Mesothelial cell of epicardium (in vitro differentiated cells): ENCODE measurements at regions not wholly inside any gene's neighbourhood (a gene's known extent, or its start where the extent isn't known, plus 50 kb on each side); places are given as distances from the start of the nearest gene placed in this dataset.

ENCODE experiments used
- DNase-seq, 2 experiments: peaks; one replicate each; pipeline ENCODE4 v3.0.0; 2021; ENCODE audit warnings: low spot score in 2 of 2; ENCODE audit not compliant: unreplicated experiment in 2 of 2
- H3K27ac Mint-ChIP-seq: 2 replicates; pipeline ENCODE4 v1.8.0; 2021; ENCODE audit warnings: mixed read lengths
- H3K27me3 Mint-ChIP-seq: 2 replicates; pipeline ENCODE4 v1.8.0; 2021; ENCODE audit warnings: low read depth, mixed read lengths
- H3K36me3 Mint-ChIP-seq: 2 replicates; pipeline ENCODE4 v1.8.0; 2021; ENCODE audit warnings: mixed read lengths
- H3K4me1 Mint-ChIP-seq: 2 replicates; pipeline ENCODE4 v1.8.0; 2021; ENCODE audit warnings: mixed read lengths
- H3K4me3 Mint-ChIP-seq: 2 replicates; pipeline ENCODE4 v1.8.0; 2021; ENCODE audit warnings: mild to moderate bottlenecking, moderate library complexity, mixed read lengths
- H3K9me3 Mint-ChIP-seq: 2 replicates; pipeline ENCODE4 v1.8.0; 2021; ENCODE audit warnings: mixed read lengths
- CTCF ChIP-seq: fragments of 200-600 bp; sonication (generic); IDR thresholded peaks from one replicate; pipeline ENCODE4 v1.5.0; 2021; ENCODE audit warnings: antibody characterized with exemption; ENCODE audit not compliant: unreplicated experiment

- no peaks in the 10 kb centered on the region for H3K36me3 Mint-ChIP-seq
- H3K4me1 Mint-ChIP-seq = no peaks in the 10 kb centered on the region
- DNase-seq = no peak
These were observed 303.2 kb downstream of the OSTF1 start for GRCh38 chr9:75391497-75391896.

DNA sequence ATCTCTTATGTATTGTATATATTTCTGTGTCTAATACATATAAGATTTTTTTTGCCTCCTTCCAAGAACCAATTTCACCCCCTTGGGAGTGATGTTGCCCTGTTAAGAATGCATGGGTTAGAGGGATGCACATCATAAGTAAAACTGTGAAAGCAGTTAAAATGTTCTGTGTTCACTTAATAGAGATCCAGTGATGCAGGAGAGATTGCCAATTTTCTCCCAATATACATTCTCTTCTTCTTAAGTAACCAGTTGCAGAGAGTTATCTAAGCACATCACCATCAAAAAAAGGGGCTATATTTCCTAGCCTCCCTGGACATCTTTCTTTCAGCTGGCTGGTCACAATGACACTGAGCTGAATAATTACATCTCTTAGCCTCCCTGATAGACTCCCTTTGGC lies 307.0 kb downstream of the OSTF1 start:
- no peaks in the 10 kb centered on the region for H3K4me1 Mint-ChIP-seq
- H3K9me3 Mint-ChIP-seq = no peaks in the 10 kb centered on the region
- H3K4me3 Mint-ChIP-seq = no peak overlapping the region
- no peak for TF ChIP-seq CTCF
- no peaks in the 10 kb centered on the region for H3K36me3 Mint-ChIP-seq
- peaks cover 9% of the 10 kb centered on the region for H3K27me3 Mint-ChIP-seq
- H3K27ac Mint-ChIP-seq = no peak overlapping the region
- DNase-seq = no peak

More at GRCh38 chr9:75391497-75391896, 303.2 kb downstream of the OSTF1 start:
- peaks cover 6% of the 10 kb centered on the region for H3K9me3 Mint-ChIP-seq
- peaks cover 1% of the 10 kb centered on the region for H3K27me3 Mint-ChIP-seq
- H3K4me3 Mint-ChIP-seq = no peak overlapping the region
- no peak for TF ChIP-seq CTCF
- H3K27ac Mint-ChIP-seq = no peak overlapping the region

DNA sequence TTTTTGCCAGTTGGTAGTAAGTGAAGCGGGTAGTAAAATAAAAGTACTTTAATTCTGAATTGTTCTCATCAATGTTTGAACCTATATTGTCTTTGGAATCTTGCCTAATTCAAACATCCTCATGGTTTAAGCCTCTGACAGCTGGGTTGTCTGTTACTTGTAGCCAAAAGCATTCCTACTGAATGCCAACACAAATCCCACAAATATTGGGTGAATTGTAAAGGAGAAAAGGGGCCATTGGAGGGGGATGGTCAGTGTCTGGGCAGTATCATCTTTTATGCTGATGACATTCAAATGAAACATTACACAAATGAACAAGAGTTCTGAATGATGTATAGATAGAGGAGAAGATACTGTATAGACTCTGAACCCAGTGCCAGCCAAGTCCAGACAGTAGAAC lies 309.5 kb downstream of the OSTF1 start:
- Mint-ChIP-seq H3K36me3 (no peaks in the 10 kb centered on the region), H3K4me3 (no peak overlapping the region), H3K9me3 (no peaks in the 10 kb centered on the region), H3K27me3 (peaks cover 18% of the 10 kb centered on the region), H3K4me1 (no peaks in the 10 kb centered on the region), H3K27ac (no peak overlapping the region)
- TF ChIP-seq CTCF = no peak
- DNase-seq = no peak

- Mint-ChIP-seq H3K4me1 (peaks cover 25% of the 10 kb centered on the region), H3K27me3 (peaks cover 32% of the 10 kb centered on the region), H3K27ac (no peak overlapping the region), H3K36me3 (no peaks in the 10 kb centered on the region), H3K4me3 (no peak overlapping the region), H3K9me3 (no peaks in the 10 kb centered on the region)
- no peak for DNase-seq
- no peak for TF ChIP-seq CTCF
These were observed 320.1 kb downstream of the OSTF1 start for GRCh38 chr9:75408391-75408790.

GRCh38 chr9:75410405-75410804 lies 322.1 kb downstream of the OSTF1 start:
- Mint-ChIP-seq H3K4me3 (no peak overlapping the region), H3K9me3 (no peaks in the 10 kb centered on the region), H3K36me3 (no peaks in the 10 kb centered on the region), H3K27ac (no peak overlapping the region), H3K27me3 (peaks cover 29% of the 10 kb centered on the region), H3K4me1 (peaks cover 31% of the 10 kb centered on the region)
- TF ChIP-seq CTCF = no peak
- DNase-seq = no peak
